DND-41 (cell line): ENCODE measurements at regions not wholly inside any gene's neighbourhood (a gene's known extent, or its start where the extent isn't known, plus 50 kb on each side); places are given as distances from the start of the nearest gene placed in this dataset.

Experiments
- ATAC-seq: fragments of 200-7000 bp; cut with Tn5 transposase; 3 replicates; pipeline ENCODE4 v1.9.1; 2021; ENCODE audit warnings: low read depth; ENCODE audit not compliant: insufficient read depth
- DNase-seq: peaks from one replicate; pipeline ENCODE4 v3.0.0-alpha.2; 2020
- H2AFZ ChIP-seq: 2 replicates; pipeline ENCODE4 v1.6.0; 2012; ENCODE audit warnings: low read depth, low read length
- H3K27ac ChIP-seq: 2 replicates; pipeline ENCODE4 v1.5.1; 2012; ENCODE audit warnings: low read length, inconsistent platforms
- H3K27me3 ChIP-seq: fragments of 200-600 bp; sonication (generic); 2 replicates; pipeline ENCODE4 v1.6.0; 2012; ENCODE audit warnings: low read length, mild to moderate bottlenecking, inconsistent platforms; ENCODE audit not compliant: insufficient read depth, poor library complexity
- H3K36me3 ChIP-seq: 2 replicates; pipeline ENCODE4 v1.5.1; 2012; ENCODE audit warnings: low read length, inconsistent platforms; ENCODE audit not compliant: insufficient read depth
- H3K4me1 ChIP-seq: 2 replicates; pipeline ENCODE4 v1.5.1; 2012; ENCODE audit warnings: mild to moderate bottlenecking, low read length; ENCODE audit not compliant: insufficient read depth
- H3K4me2 ChIP-seq: 2 replicates; pipeline ENCODE4 v1.6.0; 2012; ENCODE audit warnings: mild to moderate bottlenecking, moderate library complexity, low read length, inconsistent platforms; ENCODE audit not compliant: insufficient read depth
- H3K4me3 ChIP-seq, 2 experiments: fragments of 200-600 bp in 1 of 2; shearing (Covaris generic) in 1 of 2; 2 replicates each; pipeline ENCODE4 v1.5.1; 2012 to 2016; ENCODE audit warnings: inconsistent platforms in 2 of 2, low read length in 2 of 2, mild to moderate bottlenecking in 2 of 2, low read depth in 1 of 2, moderate library complexity in 1 of 2
- H3K79me2 ChIP-seq: 2 replicates; pipeline ENCODE4 v1.6.0; 2012; ENCODE audit warnings: low read length, inconsistent platforms; ENCODE audit not compliant: insufficient read depth
- H3K9ac ChIP-seq: 2 replicates; pipeline ENCODE4 v1.6.0; 2012; ENCODE audit warnings: low read depth, mild to moderate bottlenecking, inconsistent platforms, low read length, moderate library complexity
- H3K9me3 ChIP-seq: 2 replicates; pipeline ENCODE4 v1.5.1; 2012; ENCODE audit warnings: low read length, moderate library complexity, mild to moderate bottlenecking, inconsistent platforms; ENCODE audit not compliant: insufficient read depth, severe bottlenecking
- H4K20me1 ChIP-seq: 2 replicates; pipeline ENCODE4 v1.6.0; 2012; ENCODE audit warnings: low read length; ENCODE audit not compliant: insufficient read depth
- CTCF ChIP-seq: IDR thresholded peaks from 2 replicates; pipeline ENCODE4 v1.5.1; 2012; ENCODE audit warnings: borderline replicate concordance, low read length, moderate library complexity, mild to moderate bottlenecking; ENCODE audit not compliant: poor library complexity, severe bottlenecking; ENCODE audit errors: extremely low read depth
- EZH2 ChIP-seq: IDR thresholded peaks from 3 replicates; pipeline ENCODE4 v1.6.1; 2012; ENCODE audit warnings: borderline replicate concordance, low read depth, mild to moderate bottlenecking, moderate library complexity, low read length, inconsistent platforms; ENCODE audit not compliant: severe bottlenecking

GRCh38 chr9:530681-531080, 310.8 kb upstream of the DMRT1 start:
- Histone ChIP-seq H3K27ac (no peak overlapping the region), H3K4me1 (no peaks in the 10 kb centered on the region), H2AFZ (no peak overlapping the region), H3K27me3 (no peaks in the 10 kb centered on the region), H3K4me2 (no peak overlapping the region), H3K79me2 (no peaks in the 10 kb centered on the region), H3K9ac (no peak overlapping the region), H4K20me1 (no peaks in the 10 kb centered on the region), H3K9me3 (no peaks in the 10 kb centered on the region), H3K36me3 (no peaks in the 10 kb centered on the region), H3K4me3 (no peak overlapping the region)
- DNase-seq (no peak), ATAC-seq (no peak)
- TF ChIP-seq CTCF (no peak), EZH2 (no peak)

GRCh38 chr9:532707-533106, 308.8 kb upstream of the DMRT1 start:
- no peaks in the 10 kb centered on the region for H3K27me3 ChIP-seq
- no peak for ATAC-seq
- no peaks in the 10 kb centered on the region for H3K4me1 ChIP-seq
- no peaks in the 10 kb centered on the region for H3K79me2 ChIP-seq
- H3K9ac ChIP-seq = no peak overlapping the region
- H4K20me1 ChIP-seq = no peaks in the 10 kb centered on the region
- no peak overlapping the region for H3K4me2 ChIP-seq
- no peak overlapping the region for H2AFZ ChIP-seq
- no peak for DNase-seq
- no peak for TF ChIP-seq CTCF
- no peak for TF ChIP-seq EZH2
- no peak overlapping the region for H3K4me3 ChIP-seq
- H3K9me3 ChIP-seq = no peaks in the 10 kb centered on the region
- H3K36me3 ChIP-seq = no peaks in the 10 kb centered on the region
- no peak overlapping the region for H3K27ac ChIP-seq

DNA sequence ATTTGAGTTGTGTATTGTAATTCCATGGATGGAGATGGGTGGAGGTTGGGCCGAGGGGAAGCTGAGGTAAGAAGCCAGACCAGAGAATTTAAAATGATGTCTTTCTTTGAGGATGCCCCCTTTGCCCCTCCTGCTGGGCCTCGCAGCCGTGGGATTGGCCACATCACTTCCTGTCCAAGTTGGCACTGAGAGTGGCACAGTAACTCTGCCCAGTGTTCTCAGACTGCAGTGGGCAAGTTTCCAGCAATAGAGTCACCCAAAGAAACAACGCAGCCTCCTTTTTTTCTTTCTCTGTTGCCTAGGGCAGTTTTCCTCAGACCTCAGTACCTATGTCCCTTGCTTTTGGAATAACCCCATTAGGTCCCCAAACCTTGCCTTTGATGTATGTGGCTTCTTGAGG, 306.6 kb upstream of the DMRT1 start:
- no peaks in the 10 kb centered on the region for H3K27me3 ChIP-seq
- no peaks in the 10 kb centered on the region for H3K9me3 ChIP-seq
- H2AFZ ChIP-seq = no peak overlapping the region
- no peak for TF ChIP-seq CTCF
- no peak for TF ChIP-seq EZH2
- H3K4me1 ChIP-seq = no peaks in the 10 kb centered on the region
- DNase-seq (no peak), ATAC-seq (no peak)
- no peak overlapping the region for H3K27ac ChIP-seq
- H3K79me2 ChIP-seq = no peaks in the 10 kb centered on the region
- H3K36me3 ChIP-seq = no peaks in the 10 kb centered on the region
- H3K4me3 ChIP-seq = no peak overlapping the region
- no peak overlapping the region for H3K4me2 ChIP-seq
- no peaks in the 10 kb centered on the region for H4K20me1 ChIP-seq
- H3K9ac ChIP-seq = no peak overlapping the region

DNA sequence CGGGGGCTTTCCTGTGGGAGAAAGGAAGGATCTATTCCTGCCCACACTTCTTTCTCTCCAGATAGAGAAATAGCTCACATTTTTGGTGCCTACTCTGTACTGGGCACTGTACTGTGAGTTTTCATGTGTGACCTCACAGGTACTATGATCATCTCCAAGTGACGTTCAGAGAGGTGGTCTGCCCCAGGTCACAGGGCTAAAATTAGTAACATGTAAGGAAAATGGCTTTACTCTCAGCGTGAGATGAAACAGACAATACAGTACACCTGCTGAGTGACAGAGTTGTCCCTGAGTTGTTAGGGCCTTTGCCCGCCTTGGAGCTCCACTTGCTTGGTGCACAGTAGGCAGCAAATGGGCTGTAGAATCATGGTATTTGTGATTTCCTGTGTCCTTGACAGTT, 306.1 kb upstream of the DMRT1 start:
- H2AFZ ChIP-seq = no peak overlapping the region
- H3K79me2 ChIP-seq = no peaks in the 10 kb centered on the region
- no peak for DNase-seq
- H3K4me2 ChIP-seq = no peak overlapping the region
- no peak overlapping the region for H3K4me3 ChIP-seq
- no peak overlapping the region for H3K9ac ChIP-seq
- H3K36me3 ChIP-seq = no peaks in the 10 kb centered on the region
- no peaks in the 10 kb centered on the region for H3K27me3 ChIP-seq
- TF ChIP-seq EZH2 = no peak
- TF ChIP-seq CTCF = no peak
- H3K4me1 ChIP-seq = no peaks in the 10 kb centered on the region
- no peaks in the 10 kb centered on the region for H4K20me1 ChIP-seq
- ATAC-seq = no peak
- no peak overlapping the region for H3K27ac ChIP-seq
- no peaks in the 10 kb centered on the region for H3K9me3 ChIP-seq
